ENCODE measurements at regions not wholly inside any gene's neighbourhood (a gene's known extent, or its start where the extent isn't known, plus 50 kb on each side); places are given as distances from the start of the nearest gene placed in this dataset.
A peak's percentile ranks its signal among the peaks of the same experiment; 100 is the strongest.

- TF ChIP-seq CTCF (IDR thresholded peaks at IDR 0.05) (no peak), POLR2A (IDR thresholded peaks at IDR 0.05) (no peak)
- no peaks in the 10 kb centered on the region for H3K36me3 ChIP-seq
- H3K4me3 ChIP-seq, result no peak overlapping the region
- DNase-seq (ENCODE audit: low spot score in 2 of 2), result no peak
- no peaks in the 10 kb centered on the region for H3K9me3 ChIP-seq
- no peaks in the 10 kb centered on the region for H3K27me3 ChIP-seq
- H3K27ac ChIP-seq, result no peak overlapping the region
- intact Hi-C loops (cut with DNase I; ENCODE audit: low total_unique reads), result no loop called here
- H3K4me1 ChIP-seq, result no peaks in the 10 kb centered on the region
These were observed 328.6 kb downstream of the MAP2K6 start for GRCh38 chr17:69743091-69743490.

- no peaks in the 10 kb centered on the region for H3K4me1 ChIP-seq
- H3K27ac ChIP-seq, result no peak overlapping the region
- no peak for DNase-seq (ENCODE audit: low spot score in 2 of 2)
- intact Hi-C loops (cut with DNase I; ENCODE audit: low total_unique reads), result no loop called here
- H3K4me3 ChIP-seq, result no peak overlapping the region
- H3K36me3 ChIP-seq, result no peaks in the 10 kb centered on the region
- H3K27me3 ChIP-seq, result no peaks in the 10 kb centered on the region
- TF ChIP-seq CTCF (IDR thresholded peaks at IDR 0.05) (no peak), POLR2AphosphoS5 (IDR thresholded peaks at IDR 0.05) (peak in 1 of 3 donors; percentile 85)
- H3K9me3 ChIP-seq, result no peaks in the 10 kb centered on the region
These were observed 330.1 kb downstream of the MAP2K6 start for GRCh38 chr17:69744512-69745070.

GRCh38 chr17:69749911-69750310 lies 325.1 kb upstream of the KCNJ16 start:
- intact Hi-C loops (cut with DNase I; ENCODE audit: low total_unique reads), result no loop called here
- Histone ChIP-seq H3K27ac (no peak overlapping the region), H3K36me3 (no peaks in the 10 kb centered on the region), H3K27me3 (no peaks in the 10 kb centered on the region), H3K4me1 (no peaks in the 10 kb centered on the region), H3K4me3 (no peak overlapping the region), H3K9me3 (no peaks in the 10 kb centered on the region)
- TF ChIP-seq POLR2AphosphoS5 (IDR thresholded peaks at IDR 0.05) (no peak), POLR2A (IDR thresholded peaks at IDR 0.05) (no peak)
- no peak for DNase-seq (ENCODE audit: low spot score in 2 of 2)

- Histone ChIP-seq H3K4me1 (no peaks in the 10 kb centered on the region), H3K4me3 (no peak overlapping the region), H3K27ac (no peak overlapping the region), H3K27me3 (no peaks in the 10 kb centered on the region), H3K9me3 (no peaks in the 10 kb centered on the region), H3K36me3 (no peaks in the 10 kb centered on the region)
- DNase-seq (ENCODE audit: low spot score in 2 of 2), result no peak
- TF ChIP-seq POLR2AphosphoS5 (IDR thresholded peaks at IDR 0.05) (peak in 1 of 3 donors; percentile 12), CTCF (IDR thresholded peaks at IDR 0.05) (no peak), POLR2A (IDR thresholded peaks at IDR 0.05) (no peak)
- intact Hi-C loops (cut with DNase I; ENCODE audit: low total_unique reads), result no loop called here
These were observed 317.2 kb upstream of the KCNJ16 start for GRCh38 chr17:69757688-69758430.

GRCh38 chr17:69760562-69760961 lies 314.5 kb upstream of the KCNJ16 start:
- H3K4me3 ChIP-seq, result no peak overlapping the region
- no peaks in the 10 kb centered on the region for H3K27me3 ChIP-seq
- intact Hi-C loops (cut with DNase I; ENCODE audit: low total_unique reads), result loop anchor here (5.0 kb wide), 1 partner anchor 982 kb away; no protein-coding TSS in a partner anchor
- no peaks in the 10 kb centered on the region for H3K9me3 ChIP-seq
- H3K36me3 ChIP-seq, result no peaks in the 10 kb centered on the region
- no peak for DNase-seq (ENCODE audit: low spot score in 2 of 2)
- TF ChIP-seq POLR2AphosphoS5 (IDR thresholded peaks at IDR 0.05) (no peak), CTCF (IDR thresholded peaks at IDR 0.05) (no peak), POLR2A (IDR thresholded peaks at IDR 0.05) (no peak)
- H3K4me1 ChIP-seq, result no peaks in the 10 kb centered on the region
- H3K27ac ChIP-seq, result no peak overlapping the region

All from breast epithelium (tissue), 4 donors.